ENCODE measurements at regions not wholly inside any gene's neighbourhood (a gene's known extent, or its start where the extent isn't known, plus 50 kb on each side); places are given as distances from the start of the nearest gene placed in this dataset.
"Not testable (repeated sequence)": the region's sequence is repeated elsewhere in the genome, so short reads cannot be mapped to it uniquely, and the experiment has no call there.

GRCh38 chr20:53863039-53863438 is 207.4 kb downstream of the BCAS1 start:
- TF ChIP-seq CTCF, POLR2A, EP300 (IDR thresholded peaks at IDR 0.05): not testable (repeated sequence)
